HEK293 (cell line): ENCODE measurements at regions not wholly inside any gene's neighbourhood (a gene's known extent, or its start where the extent isn't known, plus 50 kb on each side); places are given as distances from the start of the nearest gene placed in this dataset.

Source experiments
- HOXA7 ChIP-seq: sonication (generic); formaldehyde crosslinking; IDR thresholded peaks from 2 replicates; pipeline ENCODE4 v1.8.1; 2022; ENCODE audit warnings: missing genetic modification reagents, borderline replicate concordance
- RBAK ChIP-seq: fragments of 450-650 bp; formaldehyde crosslinking; IDR thresholded peaks from 2 replicates; pipeline ENCODE4 v1.5.1; 2016; ENCODE audit warnings: missing biosample characterization, missing genetic modification characterization
- TCF7L2 ChIP-seq: IDR thresholded peaks from 2 replicates; pipeline ENCODE4 v1.6.1; 2011; ENCODE audit warnings: low read depth, mild to moderate bottlenecking, inconsistent platforms, low read length, moderate library complexity, borderline replicate concordance
- ZBTB1 ChIP-seq: fragments of 450-650 bp; formaldehyde crosslinking; IDR thresholded peaks from 2 replicates; pipeline ENCODE4 v1.5.1; 2016; ENCODE audit warnings: missing biosample characterization, missing genetic modification characterization
- ZFP41 ChIP-seq: fragments of 450-650 bp; formaldehyde crosslinking; IDR thresholded peaks from 2 replicates; pipeline ENCODE4 v1.5.1; 2016; ENCODE audit warnings: missing biosample characterization, missing genetic modification characterization, borderline replicate concordance
- ZNF202 ChIP-seq: fragments of 450-650 bp; formaldehyde crosslinking; IDR thresholded peaks from 2 replicates; pipeline ENCODE4 v1.5.1; 2016; ENCODE audit warnings: missing biosample characterization, missing genetic modification characterization, borderline replicate concordance
- ZNF549 ChIP-seq: fragments of 450-650 bp; IDR thresholded peaks from 2 replicates; pipeline ENCODE4 v1.5.1; 2018; ENCODE audit warnings: missing biosample characterization, missing genetic modification characterization, mild to moderate bottlenecking, inconsistent platforms, moderate library complexity
- ZNF558 ChIP-seq: fragments of 450-650 bp; formaldehyde crosslinking; IDR thresholded peaks from 2 replicates; pipeline ENCODE4 v1.5.1; 2016; ENCODE audit warnings: missing biosample characterization, missing genetic modification characterization
- TF ChIP-seq, protein P1 (sequence below): sonication (generic); formaldehyde crosslinking; IDR thresholded peaks from 2 replicates; pipeline ENCODE4 v1.8.1; 2022; ENCODE audit warnings: mild to moderate bottlenecking, moderate library complexity, missing genetic modification reagents
- TF ChIP-seq, protein P2 (sequence below): fragments of 450-650 bp; formaldehyde crosslinking; IDR thresholded peaks from 2 replicates; pipeline ENCODE4 v1.5.1; 2016; ENCODE audit warnings: missing biosample characterization, missing genetic modification characterization
- TF ChIP-seq, protein P3 (sequence below): fragments of 450-650 bp; formaldehyde crosslinking; IDR thresholded peaks from 2 replicates; pipeline ENCODE4 v1.5.1; 2016; ENCODE audit warnings: missing biosample characterization, missing genetic modification characterization, borderline replicate concordance
- TF ChIP-seq, protein P4 (sequence below): fragments of 450-650 bp; formaldehyde crosslinking; IDR thresholded peaks from 2 replicates; pipeline ENCODE4 v1.5.1; 2016; ENCODE audit warnings: missing biosample characterization, missing genetic modification characterization
- TF ChIP-seq, protein P5 (sequence below): fragments of 450-650 bp; formaldehyde crosslinking; IDR thresholded peaks from 2 replicates; pipeline ENCODE4 v1.5.1; 2016; ENCODE audit warnings: missing biosample characterization, missing genetic modification characterization

DNA sequence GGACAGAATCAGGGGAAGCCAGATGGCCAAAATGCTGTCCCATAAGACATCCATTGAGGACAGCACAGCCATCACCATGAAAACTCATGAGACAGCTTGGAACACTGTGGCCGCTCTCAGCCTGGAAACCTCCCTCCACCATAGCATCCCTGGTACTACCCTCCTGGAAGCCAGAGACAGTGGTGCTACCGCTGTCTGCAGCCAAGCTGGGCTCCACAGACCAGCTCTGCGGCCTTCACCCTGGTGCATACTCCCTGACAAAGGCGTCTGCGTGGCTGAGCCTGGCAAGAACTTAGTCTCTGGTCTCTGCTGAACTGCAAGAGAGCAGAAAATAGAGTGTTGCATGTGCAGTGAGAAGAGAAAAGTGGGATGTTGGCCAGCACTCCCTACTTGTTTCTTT lies 558.0 kb downstream of the C6orf118 start:
- TF ChIP-seq ZNF558 (tag by site-specific recombination) (no peak), ZBTB1 (tag by site-specific recombination) (no peak), RBAK (tag by site-specific recombination) (no peak), ZNF202 (tag by site-specific recombination) (no peak), TCF7L2 (no peak), ZFP41 (tag by site-specific recombination) (no peak), HOXA7 (no peak), ZNF549 (no peak)
- TF ChIP-seq, protein P1, sequence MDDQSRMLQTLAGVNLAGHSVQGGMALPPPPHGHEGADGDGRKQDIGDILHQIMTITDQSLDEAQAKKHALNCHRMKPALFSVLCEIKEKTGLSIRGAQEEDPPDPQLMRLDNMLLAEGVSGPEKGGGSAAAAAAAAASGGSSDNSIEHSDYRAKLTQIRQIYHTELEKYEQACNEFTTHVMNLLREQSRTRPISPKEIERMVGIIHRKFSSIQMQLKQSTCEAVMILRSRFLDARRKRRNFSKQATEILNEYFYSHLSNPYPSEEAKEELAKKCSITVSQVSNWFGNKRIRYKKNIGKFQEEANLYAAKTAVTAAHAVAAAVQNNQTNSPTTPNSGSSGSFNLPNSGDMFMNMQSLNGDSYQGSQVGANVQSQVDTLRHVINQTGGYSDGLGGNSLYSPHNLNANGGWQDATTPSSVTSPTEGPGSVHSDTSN (CRISPR knock-in tag) = no peak
- TF ChIP-seq, protein P2, sequence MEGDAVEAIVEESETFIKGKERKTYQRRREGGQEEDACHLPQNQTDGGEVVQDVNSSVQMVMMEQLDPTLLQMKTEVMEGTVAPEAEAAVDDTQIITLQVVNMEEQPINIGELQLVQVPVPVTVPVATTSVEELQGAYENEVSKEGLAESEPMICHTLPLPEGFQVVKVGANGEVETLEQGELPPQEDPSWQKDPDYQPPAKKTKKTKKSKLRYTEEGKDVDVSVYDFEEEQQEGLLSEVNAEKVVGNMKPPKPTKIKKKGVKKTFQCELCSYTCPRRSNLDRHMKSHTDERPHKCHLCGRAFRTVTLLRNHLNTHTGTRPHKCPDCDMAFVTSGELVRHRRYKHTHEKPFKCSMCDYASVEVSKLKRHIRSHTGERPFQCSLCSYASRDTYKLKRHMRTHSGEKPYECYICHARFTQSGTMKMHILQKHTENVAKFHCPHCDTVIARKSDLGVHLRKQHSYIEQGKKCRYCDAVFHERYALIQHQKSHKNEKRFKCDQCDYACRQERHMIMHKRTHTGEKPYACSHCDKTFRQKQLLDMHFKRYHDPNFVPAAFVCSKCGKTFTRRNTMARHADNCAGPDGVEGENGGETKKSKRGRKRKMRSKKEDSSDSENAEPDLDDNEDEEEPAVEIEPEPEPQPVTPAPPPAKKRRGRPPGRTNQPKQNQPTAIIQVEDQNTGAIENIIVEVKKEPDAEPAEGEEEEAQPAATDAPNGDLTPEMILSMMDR (tag by site-specific recombination) = no peak
- TF ChIP-seq, protein P3, sequence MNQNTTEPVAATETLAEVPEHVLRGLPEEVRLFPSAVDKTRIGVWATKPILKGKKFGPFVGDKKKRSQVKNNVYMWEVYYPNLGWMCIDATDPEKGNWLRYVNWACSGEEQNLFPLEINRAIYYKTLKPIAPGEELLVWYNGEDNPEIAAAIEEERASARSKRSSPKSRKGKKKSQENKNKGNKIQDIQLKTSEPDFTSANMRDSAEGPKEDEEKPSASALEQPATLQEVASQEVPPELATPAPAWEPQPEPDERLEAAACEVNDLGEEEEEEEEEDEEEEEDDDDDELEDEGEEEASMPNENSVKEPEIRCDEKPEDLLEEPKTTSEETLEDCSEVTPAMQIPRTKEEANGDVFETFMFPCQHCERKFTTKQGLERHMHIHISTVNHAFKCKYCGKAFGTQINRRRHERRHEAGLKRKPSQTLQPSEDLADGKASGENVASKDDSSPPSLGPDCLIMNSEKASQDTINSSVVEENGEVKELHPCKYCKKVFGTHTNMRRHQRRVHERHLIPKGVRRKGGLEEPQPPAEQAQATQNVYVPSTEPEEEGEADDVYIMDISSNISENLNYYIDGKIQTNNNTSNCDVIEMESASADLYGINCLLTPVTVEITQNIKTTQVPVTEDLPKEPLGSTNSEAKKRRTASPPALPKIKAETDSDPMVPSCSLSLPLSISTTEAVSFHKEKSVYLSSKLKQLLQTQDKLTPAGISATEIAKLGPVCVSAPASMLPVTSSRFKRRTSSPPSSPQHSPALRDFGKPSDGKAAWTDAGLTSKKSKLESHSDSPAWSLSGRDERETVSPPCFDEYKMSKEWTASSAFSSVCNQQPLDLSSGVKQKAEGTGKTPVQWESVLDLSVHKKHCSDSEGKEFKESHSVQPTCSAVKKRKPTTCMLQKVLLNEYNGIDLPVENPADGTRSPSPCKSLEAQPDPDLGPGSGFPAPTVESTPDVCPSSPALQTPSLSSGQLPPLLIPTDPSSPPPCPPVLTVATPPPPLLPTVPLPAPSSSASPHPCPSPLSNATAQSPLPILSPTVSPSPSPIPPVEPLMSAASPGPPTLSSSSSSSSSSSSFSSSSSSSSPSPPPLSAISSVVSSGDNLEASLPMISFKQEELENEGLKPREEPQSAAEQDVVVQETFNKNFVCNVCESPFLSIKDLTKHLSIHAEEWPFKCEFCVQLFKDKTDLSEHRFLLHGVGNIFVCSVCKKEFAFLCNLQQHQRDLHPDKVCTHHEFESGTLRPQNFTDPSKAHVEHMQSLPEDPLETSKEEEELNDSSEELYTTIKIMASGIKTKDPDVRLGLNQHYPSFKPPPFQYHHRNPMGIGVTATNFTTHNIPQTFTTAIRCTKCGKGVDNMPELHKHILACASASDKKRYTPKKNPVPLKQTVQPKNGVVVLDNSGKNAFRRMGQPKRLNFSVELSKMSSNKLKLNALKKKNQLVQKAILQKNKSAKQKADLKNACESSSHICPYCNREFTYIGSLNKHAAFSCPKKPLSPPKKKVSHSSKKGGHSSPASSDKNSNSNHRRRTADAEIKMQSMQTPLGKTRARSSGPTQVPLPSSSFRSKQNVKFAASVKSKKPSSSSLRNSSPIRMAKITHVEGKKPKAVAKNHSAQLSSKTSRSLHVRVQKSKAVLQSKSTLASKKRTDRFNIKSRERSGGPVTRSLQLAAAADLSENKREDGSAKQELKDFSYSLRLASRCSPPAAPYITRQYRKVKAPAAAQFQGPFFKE = no peak
- TF ChIP-seq, protein P4, sequence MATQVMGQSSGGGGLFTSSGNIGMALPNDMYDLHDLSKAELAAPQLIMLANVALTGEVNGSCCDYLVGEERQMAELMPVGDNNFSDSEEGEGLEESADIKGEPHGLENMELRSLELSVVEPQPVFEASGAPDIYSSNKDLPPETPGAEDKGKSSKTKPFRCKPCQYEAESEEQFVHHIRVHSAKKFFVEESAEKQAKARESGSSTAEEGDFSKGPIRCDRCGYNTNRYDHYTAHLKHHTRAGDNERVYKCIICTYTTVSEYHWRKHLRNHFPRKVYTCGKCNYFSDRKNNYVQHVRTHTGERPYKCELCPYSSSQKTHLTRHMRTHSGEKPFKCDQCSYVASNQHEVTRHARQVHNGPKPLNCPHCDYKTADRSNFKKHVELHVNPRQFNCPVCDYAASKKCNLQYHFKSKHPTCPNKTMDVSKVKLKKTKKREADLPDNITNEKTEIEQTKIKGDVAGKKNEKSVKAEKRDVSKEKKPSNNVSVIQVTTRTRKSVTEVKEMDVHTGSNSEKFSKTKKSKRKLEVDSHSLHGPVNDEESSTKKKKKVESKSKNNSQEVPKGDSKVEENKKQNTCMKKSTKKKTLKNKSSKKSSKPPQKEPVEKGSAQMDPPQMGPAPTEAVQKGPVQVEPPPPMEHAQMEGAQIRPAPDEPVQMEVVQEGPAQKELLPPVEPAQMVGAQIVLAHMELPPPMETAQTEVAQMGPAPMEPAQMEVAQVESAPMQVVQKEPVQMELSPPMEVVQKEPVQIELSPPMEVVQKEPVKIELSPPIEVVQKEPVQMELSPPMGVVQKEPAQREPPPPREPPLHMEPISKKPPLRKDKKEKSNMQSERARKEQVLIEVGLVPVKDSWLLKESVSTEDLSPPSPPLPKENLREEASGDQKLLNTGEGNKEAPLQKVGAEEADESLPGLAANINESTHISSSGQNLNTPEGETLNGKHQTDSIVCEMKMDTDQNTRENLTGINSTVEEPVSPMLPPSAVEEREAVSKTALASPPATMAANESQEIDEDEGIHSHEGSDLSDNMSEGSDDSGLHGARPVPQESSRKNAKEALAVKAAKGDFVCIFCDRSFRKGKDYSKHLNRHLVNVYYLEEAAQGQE (tag by site-specific recombination) = no peak
- TF ChIP-seq, protein P5, sequence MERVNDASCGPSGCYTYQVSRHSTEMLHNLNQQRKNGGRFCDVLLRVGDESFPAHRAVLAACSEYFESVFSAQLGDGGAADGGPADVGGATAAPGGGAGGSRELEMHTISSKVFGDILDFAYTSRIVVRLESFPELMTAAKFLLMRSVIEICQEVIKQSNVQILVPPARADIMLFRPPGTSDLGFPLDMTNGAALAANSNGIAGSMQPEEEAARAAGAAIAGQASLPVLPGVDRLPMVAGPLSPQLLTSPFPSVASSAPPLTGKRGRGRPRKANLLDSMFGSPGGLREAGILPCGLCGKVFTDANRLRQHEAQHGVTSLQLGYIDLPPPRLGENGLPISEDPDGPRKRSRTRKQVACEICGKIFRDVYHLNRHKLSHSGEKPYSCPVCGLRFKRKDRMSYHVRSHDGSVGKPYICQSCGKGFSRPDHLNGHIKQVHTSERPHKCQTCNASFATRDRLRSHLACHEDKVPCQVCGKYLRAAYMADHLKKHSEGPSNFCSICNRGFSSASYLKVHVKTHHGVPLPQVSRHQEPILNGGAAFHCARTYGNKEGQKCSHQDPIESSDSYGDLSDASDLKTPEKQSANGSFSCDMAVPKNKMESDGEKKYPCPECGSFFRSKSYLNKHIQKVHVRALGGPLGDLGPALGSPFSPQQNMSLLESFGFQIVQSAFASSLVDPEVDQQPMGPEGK (tag by site-specific recombination) = no peak
